HepG2 (cell line): ENCODE measurements at regions not wholly inside any gene's neighbourhood (a gene's known extent, or its start where the extent isn't known, plus 50 kb on each side); places are given as distances from the start of the nearest gene placed in this dataset.

Experiments used
- BHLHE40 ChIP-seq: IDR thresholded peaks from 2 replicates; pipeline ENCODE4 v1.6.1; 2011; ENCODE audit warnings: low read length, improper control_type of control experiment
- NR1H2 ChIP-seq: sonication (generic); formaldehyde crosslinking; IDR thresholded peaks from 2 replicates; pipeline ENCODE4 v1.8.1; 2022; ENCODE audit warnings: low read depth, missing genetic modification reagents, borderline replicate concordance
- NR2C2 ChIP-seq: sonication (generic); formaldehyde crosslinking; IDR thresholded peaks from 2 replicates; pipeline ENCODE4 v1.4.0; 2020; ENCODE audit warnings: missing genetic modification reagents, mild to moderate bottlenecking, moderate library complexity, borderline replicate concordance
- RAD21 ChIP-seq: fragments of 450-650 bp; formaldehyde crosslinking; IDR thresholded peaks from 2 replicates; pipeline ENCODE4 v1.5.0; 2020; ENCODE audit warnings: mild to moderate bottlenecking
- TCF12 ChIP-seq, 2 experiments: fragments of 450-650 bp in 1 of 2; sonication (generic) in 1 of 2; formaldehyde crosslinking in 1 of 2; IDR thresholded peaks; 2 replicates each; pipeline versions ENCODE4 v1.6.1 to v1.8.0; 2017 to 2022; ENCODE audit warnings: antibody characterized with exemption in 1 of 2, mild to moderate bottlenecking in 1 of 2, missing genetic modification reagents in 1 of 2, moderate library complexity in 1 of 2

DNA sequence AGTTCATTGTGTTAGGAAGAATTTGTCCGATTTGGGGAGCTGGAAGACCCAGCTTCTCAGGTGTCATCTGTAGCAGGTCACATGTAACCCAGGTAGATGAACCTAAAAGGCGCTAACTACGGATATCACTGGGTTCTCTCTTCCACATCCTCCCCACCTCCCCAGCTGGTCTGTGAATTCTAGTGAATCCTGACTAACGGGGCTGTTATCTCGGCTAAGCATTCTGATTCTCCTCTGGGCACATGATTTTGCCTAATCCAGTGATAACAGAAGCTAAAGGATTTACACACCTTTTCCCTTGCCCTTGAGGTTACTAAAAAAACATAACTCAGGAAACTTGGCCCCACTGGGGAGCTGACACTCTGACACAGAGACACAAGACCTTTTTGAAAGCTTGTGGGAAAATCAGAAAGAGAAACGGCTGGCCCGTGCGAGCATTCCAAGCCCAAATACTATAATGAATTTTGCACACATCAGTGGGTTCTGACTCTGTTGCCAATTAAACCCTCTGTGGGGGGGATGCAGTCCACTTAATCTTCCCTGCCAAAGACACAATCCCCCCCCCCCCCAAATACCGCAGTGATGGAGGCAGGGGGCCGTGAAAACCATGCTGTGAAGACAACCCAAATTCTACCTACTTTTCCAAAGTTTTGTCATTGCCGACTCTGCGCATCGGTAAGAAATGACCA lies 81.0 kb upstream of the FZD10 start:
- TF ChIP-seq RAD21 (CRISPR knock-in tag) = no peak
- TF ChIP-seq TCF12 (IDR thresholded peaks at IDR 0.05) = no peak
- TF ChIP-seq TCF12 (CRISPR knock-in tag; IDR thresholded peaks at IDR 0.05) = no peak
- TF ChIP-seq BHLHE40 = no peak
- TF ChIP-seq NR2C2 (CRISPR knock-in tag) = no peak
- TF ChIP-seq NR1H2 (CRISPR knock-in tag) = no peak
